H1 (cell line): ENCODE measurements at regions not wholly inside any gene's neighbourhood (a gene's known extent, or its start where the extent isn't known, plus 50 kb on each side); places are given as distances from the start of the nearest gene placed in this dataset.
A peak's percentile ranks its signal among the peaks of the same experiment; 100 is the strongest.

Experiments used
- CTCF ChIA-PET: fragments of 300-600 bp; sonication (Branson Sonifier 250); formaldehyde crosslinking; loops from one replicate; lab custom pipeline; 2021; ENCODE audit not compliant: partially characterized antibody; lab: Charles Lee
- POLR2A ChIA-PET: fragments of 300-600 bp; sonication (Branson Sonifier 250); formaldehyde crosslinking; loops from one replicate; lab custom pipeline; 2021; ENCODE audit warnings: inconsistent platforms; ENCODE audit not compliant: partially characterized antibody; lab: Charles Lee
- DNase-seq, 2 experiments: peaks; one replicate each; pipeline versions ENCODE4 v3.0.0 to v3.0.0-alpha.2; 2010 to 2022; ENCODE audit warnings: low spot score in 2 of 2, low read depth in 1 of 2, mixed read lengths in 1 of 2
- FAIRE-seq: peaks from 2 replicates; lab custom pipeline; 2011; peaks lifted over from hg19 to GRCh38; lab: Jason Lieb, UNC
- H2AFZ ChIP-seq: 2 replicates; pipeline ENCODE4 v1.8.1; 2012; ENCODE audit warnings: low read length, inconsistent platforms
- H2AK5ac ChIP-seq: 2 replicates; pipeline ENCODE4 v1.6.1; 2013; ENCODE audit warnings: low read depth, low read length
- H2BK120ac ChIP-seq: replicated peaks from 2 replicates; pipeline ENCODE3; 2013; ENCODE audit warnings: low read depth, low read length, inconsistent platforms
- H2BK12ac ChIP-seq: 2 replicates; pipeline ENCODE4 v1.6.1; 2013; ENCODE audit warnings: low read depth, low read length
- H2BK15ac ChIP-seq: 2 replicates; pipeline ENCODE4 v1.6.1; 2013; ENCODE audit warnings: low read length
- H2BK20ac ChIP-seq: 2 replicates; pipeline ENCODE4 v1.6.1; 2013; ENCODE audit warnings: low read length
- H2BK5ac ChIP-seq: 2 replicates; pipeline ENCODE4 v1.6.1; 2013; ENCODE audit warnings: low read depth, low read length
- H3K14ac ChIP-seq: 2 replicates; pipeline ENCODE4 v1.6.1; 2013; ENCODE audit warnings: inconsistent platforms; ENCODE audit not compliant: insufficient read length
- H3K18ac ChIP-seq: 2 replicates; pipeline ENCODE4 v1.6.1; 2013; ENCODE audit warnings: low read length; ENCODE audit errors: extremely low read depth
- H3K23ac ChIP-seq: 2 replicates; pipeline ENCODE4 v1.6.1; 2013; ENCODE audit warnings: inconsistent platforms; ENCODE audit not compliant: insufficient read length
- H3K23me2 ChIP-seq: 2 replicates; pipeline ENCODE4 v1.6.1; 2013; ENCODE audit warnings: low read depth, low read length
- H3K27ac ChIP-seq: 2 replicates; pipeline ENCODE4 v1.6.1; 2011; ENCODE audit warnings: low read depth, low read length, inconsistent platforms
- H3K27me3 ChIP-seq, 4 experiments: replicated peaks in 1 of 4; 1 replicate in 1 of 4; 2 replicates in 3 of 4; pipeline versions ENCODE4 v1.6.1 to v1.8.1; 2011 to 2013; ENCODE audit warnings: low read length in 3 of 4, mild to moderate bottlenecking in 3 of 4, inconsistent platforms in 2 of 4, mixed read lengths in 2 of 4, moderate library complexity in 1 of 4; ENCODE audit not compliant: control insufficient read depth in 3 of 4, insufficient read depth in 3 of 4; ENCODE audit errors: extremely low read depth in 1 of 4
- H3K36me3 ChIP-seq, 4 experiments: 2 replicates each; pipeline versions ENCODE4 v1.6.1 to v1.8.1; 2011 to 2013; ENCODE audit warnings: mild to moderate bottlenecking in 4 of 4, low read length in 3 of 4, moderate library complexity in 2 of 4, control low read depth in 1 of 4, inconsistent platforms in 1 of 4; ENCODE audit not compliant: insufficient read depth in 4 of 4, control insufficient read depth in 2 of 4
- H3K4ac ChIP-seq: replicated peaks from 2 replicates; pipeline ENCODE3; 2013; ENCODE audit warnings: low read length, low read depth, mixed read lengths, inconsistent platforms; ENCODE audit not compliant: insufficient read length
- H3K4me1 ChIP-seq, 4 experiments: replicated peaks in 1 of 4; 1 replicate in 1 of 4; 2 replicates in 3 of 4; pipeline versions ENCODE4 v1.6.1 to v1.8.1; 2011 to 2013; ENCODE audit warnings: low read length in 3 of 4, inconsistent platforms in 2 of 4, mixed read lengths in 1 of 4; ENCODE audit not compliant: insufficient read depth in 4 of 4, control insufficient read depth in 3 of 4
- H3K4me2 ChIP-seq, 2 experiments: 2 replicates each; pipeline versions ENCODE4 v1.6.1 to v1.8.1; 2011 to 2013; ENCODE audit warnings: low read depth in 2 of 2, low read length in 2 of 2, control low read depth in 1 of 2, inconsistent platforms in 1 of 2, mild to moderate bottlenecking in 1 of 2; ENCODE audit not compliant: insufficient read depth in 1 of 2
- H3K4me3 ChIP-seq, 4 experiments: fragments of 200-600, 300-600 bp in 1 of 4; sonication (generic), shearing (Covaris generic), sonication (Bioruptor Twin) in 1 of 4; 2 replicates each; pipeline versions ENCODE4 v1.5.1 to v1.8.1; 2011 to 2016; ENCODE audit warnings: low read length in 4 of 4, low read depth in 3 of 4, control low read depth in 2 of 4, inconsistent platforms in 2 of 4, mild to moderate bottlenecking in 2 of 4, mixed read lengths in 1 of 4, moderate library complexity in 1 of 4; ENCODE audit not compliant: insufficient read depth in 2 of 4; ENCODE audit errors: extremely low read depth in 1 of 4
- H3K56ac ChIP-seq: replicated peaks from 2 replicates; pipeline ENCODE3; 2013; ENCODE audit warnings: low read depth, mild to moderate bottlenecking, mixed read lengths, low read length, inconsistent platforms; ENCODE audit not compliant: insufficient read length
- H3K79me1 ChIP-seq: 2 replicates; pipeline ENCODE4 v1.6.1; 2013; ENCODE audit warnings: low read depth, low read length, control low read depth
- H3K79me2 ChIP-seq, 2 experiments: 2 replicates each; pipeline versions ENCODE4 v1.6.1 to v1.8.1; 2012 to 2013; ENCODE audit warnings: low read length in 2 of 2, mild to moderate bottlenecking in 2 of 2, inconsistent platforms in 1 of 2; ENCODE audit not compliant: insufficient read depth in 2 of 2, control insufficient read depth in 1 of 2
- H3K9ac ChIP-seq, 4 experiments: replicated peaks in 1 of 4; 1 replicate in 1 of 4; 2 replicates in 3 of 4; pipeline versions ENCODE4 v1.6.1 to v1.8.1; 2011 to 2013; ENCODE audit warnings: low read depth in 3 of 4, low read length in 3 of 4, control low read depth in 2 of 4, mild to moderate bottlenecking in 2 of 4, moderate library complexity in 2 of 4, inconsistent platforms in 1 of 4; ENCODE audit errors: extremely low read depth in 1 of 4
- H3K9me3 ChIP-seq, 2 experiments: 2 replicates each; pipeline versions ENCODE4 v1.6.1 to v1.8.1; 2012 to 2013; ENCODE audit warnings: mild to moderate bottlenecking in 2 of 2, moderate library complexity in 2 of 2, control low read depth in 1 of 2, inconsistent platforms in 1 of 2, low read depth in 1 of 2, low read length in 1 of 2, mixed read lengths in 1 of 2; ENCODE audit not compliant: insufficient read depth in 2 of 2
- H4K20me1 ChIP-seq, 2 experiments: replicated peaks in 1 of 2; 2 replicates each; pipeline versions ENCODE3 to v1.8.1; 2011 to 2013; ENCODE audit warnings: inconsistent platforms in 2 of 2, low read length in 2 of 2, mild to moderate bottlenecking in 1 of 2; ENCODE audit not compliant: insufficient read depth in 2 of 2, control insufficient read depth in 1 of 2
- H4K5ac ChIP-seq: 2 replicates; pipeline ENCODE4 v1.6.1; 2013; ENCODE audit warnings: low read length, low read depth, mixed read lengths, inconsistent platforms; ENCODE audit not compliant: insufficient read length
- H4K8ac ChIP-seq: 2 replicates; pipeline ENCODE4 v1.8.0; 2013; ENCODE audit warnings: mild to moderate bottlenecking, moderate library complexity, low read length, inconsistent platforms; ENCODE audit not compliant: insufficient read depth; ENCODE audit errors: extremely low read depth
- H4K91ac ChIP-seq: replicated peaks from 2 replicates; pipeline ENCODE3; 2013; ENCODE audit warnings: low read length, mixed read lengths, inconsistent platforms; ENCODE audit not compliant: insufficient read length
- CBX8 ChIP-seq: fragments of 300-800, 300-1000 bp; sonication (generic); IDR thresholded peaks from 2 replicates; pipeline ENCODE4 v1.7.1; 2016; ENCODE audit warnings: low read depth, low read length, borderline replicate concordance
- JUN ChIP-seq: IDR thresholded peaks from 2 replicates; pipeline ENCODE4 v1.6.1; 2011; ENCODE audit warnings: low read depth, mild to moderate bottlenecking, improper control_type of control experiment, low read length
- POU5F1 ChIP-seq: IDR thresholded peaks from 2 replicates; pipeline ENCODE4 v1.6.1; 2011; ENCODE audit warnings: low read depth, mild to moderate bottlenecking, low read length, moderate library complexity
- RNF2 ChIP-seq: fragments of 200-900, 300-1000 bp; sonication (generic); IDR thresholded peaks from 2 replicates; pipeline ENCODE4 v1.7.1; 2016; ENCODE audit warnings: borderline replicate concordance, low read depth, mild to moderate bottlenecking, antibody characterized with exemption, low read length; ENCODE audit not compliant: poor library complexity, severe bottlenecking; ENCODE audit errors: missing control alignments
- TAF1 ChIP-seq: IDR thresholded peaks from 2 replicates; pipeline ENCODE4 v1.6.1; 2011; ENCODE audit warnings: mild to moderate bottlenecking, low read depth, low read length
- WGBS, 2 experiments: shearing (Covaris generic) in 1 of 2; methylation state at CpG; one replicate each; pipeline versions ENCODE4 v1.1.6 to v1.1.7; 2013 to 2015; ENCODE audit warnings: low lambda C conversion rate in 2 of 2, mixed read lengths in 2 of 2, inconsistent platforms in 1 of 2, low coverage in 1 of 2, missing lambda C conversion rate in 1 of 2; ENCODE audit not compliant: insufficient replicate concordance in 2 of 2, insufficient coverage in 1 of 2, insufficient read length in 1 of 2; ENCODE audit errors: extremely low coverage in 1 of 2, missing lambda C conversion rate in 1 of 2; 5-methylcytosine and 5-hydroxymethylcytosine counted together

GRCh38 chr16:86283944-86284343 lies 226.4 kb upstream of the FOXF1 start:
- no peak for TF ChIP-seq RNF2
- TF ChIP-seq CBX8: no peak
- no peak for TF ChIP-seq POU5F1
- no peak for TF ChIP-seq TAF1
- TF ChIP-seq JUN: no peak
- Histone ChIP-seq H4K91ac (no peak overlapping the region), H3K79me2 (no peaks in the 10 kb centered on the region), H3K27ac (no peak overlapping the region), H2AFZ (no peak overlapping the region), H3K23ac (no peak overlapping the region), H2AK5ac (no peak overlapping the region), H2BK12ac (0 out of 2 replicates have a peak overlapping the region, but pooled peaks have one; percentile 68), H2BK5ac (no peak overlapping the region), H4K5ac (no peak overlapping the region), H2BK20ac (no peak overlapping the region), H2BK15ac (no peak overlapping the region), H3K4ac (no peak overlapping the region), H3K36me3 (no peaks in the 10 kb centered on the region), H3K18ac (no peak overlapping the region; the same call in 1 of the 2 replicates), H4K8ac (no peak overlapping the region), H3K9ac (no peak overlapping the region), H3K14ac (no peak overlapping the region), H2BK120ac (no peak overlapping the region), H3K4me3 (no peak overlapping the region), H3K79me1 (no peaks in the 10 kb centered on the region), H3K4me1 (peaks cover 6 to 26% (median 14%) of the 10 kb centered on the region in 4 experiments), H3K9me3 (no peaks in the 10 kb centered on the region), H4K20me1 (no peaks in the 10 kb centered on the region), H3K56ac (no peak overlapping the region), H3K27me3 (peaks cover 33 to 59% (median 52%) of the 10 kb centered on the region in 4 experiments), H3K4me2 (no peak overlapping the region), H3K23me2 (peaks cover 12% of the 10 kb centered on the region; the same call in 1 of the 2 replicates)
- CTCF ChIA-PET: interaction anchor here (0.6 to 2.9 kb wide), 6 partner anchors 11 to 233 kb away, joined by 3 to 15 read pairs (median 4); no protein-coding TSS in a partner anchor
- WGBS, 2 experiments: 85% methylated on average over 5 of the region's 5 CpGs; no CpG with 5 or more reads in 1 of the 2 experiments
- FAIRE-seq: no peak
- POLR2A ChIA-PET: no interaction called here
- no peak for DNase-seq
